ENCODE measurements at regions not wholly inside any gene's neighbourhood (a gene's known extent, or its start where the extent isn't known, plus 50 kb on each side); places are given as distances from the start of the nearest gene placed in this dataset.

DNA sequence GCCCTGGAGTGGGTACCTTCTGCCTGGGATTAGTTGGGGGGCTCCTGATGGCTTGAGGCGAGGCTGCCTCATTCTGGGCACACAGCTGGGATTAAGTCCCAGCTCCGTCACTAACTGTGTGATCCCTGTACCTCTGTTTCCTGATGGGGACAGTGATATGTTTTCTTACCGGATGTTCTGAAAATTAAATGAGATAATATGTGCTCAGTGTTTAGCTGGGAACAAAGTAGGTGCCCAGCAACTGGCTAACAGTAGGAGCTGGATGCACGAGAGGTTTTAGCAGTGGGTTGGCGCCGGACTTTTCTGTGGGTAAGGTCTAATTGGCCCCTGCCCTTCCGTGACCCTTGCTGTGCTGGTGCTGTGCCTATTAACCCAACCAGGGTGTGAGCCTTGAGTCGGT lies 203.4 kb downstream of the URI1 start:
- Histone ChIP-seq H3K27ac (no peak overlapping the region), H3K4me3 (no peak overlapping the region), H3K9me3 (no peaks in the 10 kb centered on the region), H3K4me1 (no peaks in the 10 kb centered on the region), H3K27me3 (peaks cover 0 to 15% (median 0%) of the 10 kb centered on the region in 9 donors), H3K36me3 (no peaks in the 10 kb centered on the region)
- intact Hi-C loops (cut with DNase I), result no loop called here
- WGBS, 4 donors, result 77 to 85% (median 82%) methylated on average over 8 of the region's 8 CpGs
- TF ChIP-seq, protein P1, sequence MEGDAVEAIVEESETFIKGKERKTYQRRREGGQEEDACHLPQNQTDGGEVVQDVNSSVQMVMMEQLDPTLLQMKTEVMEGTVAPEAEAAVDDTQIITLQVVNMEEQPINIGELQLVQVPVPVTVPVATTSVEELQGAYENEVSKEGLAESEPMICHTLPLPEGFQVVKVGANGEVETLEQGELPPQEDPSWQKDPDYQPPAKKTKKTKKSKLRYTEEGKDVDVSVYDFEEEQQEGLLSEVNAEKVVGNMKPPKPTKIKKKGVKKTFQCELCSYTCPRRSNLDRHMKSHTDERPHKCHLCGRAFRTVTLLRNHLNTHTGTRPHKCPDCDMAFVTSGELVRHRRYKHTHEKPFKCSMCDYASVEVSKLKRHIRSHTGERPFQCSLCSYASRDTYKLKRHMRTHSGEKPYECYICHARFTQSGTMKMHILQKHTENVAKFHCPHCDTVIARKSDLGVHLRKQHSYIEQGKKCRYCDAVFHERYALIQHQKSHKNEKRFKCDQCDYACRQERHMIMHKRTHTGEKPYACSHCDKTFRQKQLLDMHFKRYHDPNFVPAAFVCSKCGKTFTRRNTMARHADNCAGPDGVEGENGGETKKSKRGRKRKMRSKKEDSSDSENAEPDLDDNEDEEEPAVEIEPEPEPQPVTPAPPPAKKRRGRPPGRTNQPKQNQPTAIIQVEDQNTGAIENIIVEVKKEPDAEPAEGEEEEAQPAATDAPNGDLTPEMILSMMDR (IDR thresholded peaks at IDR 0.05), result no peak
- no peak for TF ChIP-seq POLR2A (IDR thresholded peaks at IDR 0.05)
- ATAC-seq (no peak), DNase-seq (no peak)

DNA sequence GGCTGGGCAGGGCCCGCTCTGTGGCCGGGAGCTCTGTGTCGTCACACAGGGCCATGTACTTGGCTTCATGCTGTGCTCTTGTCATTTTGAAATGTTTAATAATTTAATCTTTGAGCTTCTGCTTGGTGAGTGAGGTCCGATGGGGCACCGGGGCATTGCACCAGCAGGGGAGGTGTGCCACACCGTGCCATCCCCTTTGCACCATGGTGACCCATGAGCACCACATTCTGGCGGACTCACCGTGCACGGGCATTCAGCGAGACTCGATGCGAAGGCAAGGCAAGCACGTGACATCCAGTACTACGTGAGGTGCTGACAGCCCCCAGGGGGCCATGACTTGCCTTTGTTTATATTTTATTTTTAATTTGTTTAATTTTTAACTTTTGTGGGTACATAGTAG lies 204.3 kb downstream of the URI1 start:
- H3K36me3 ChIP-seq, result no peaks in the 10 kb centered on the region
- no peak for TF ChIP-seq POLR2A (IDR thresholded peaks at IDR 0.05)
- TF ChIP-seq, protein P1 (IDR thresholded peaks at IDR 0.05), result no peak
- ATAC-seq (no peak), DNase-seq (peak in 1 of 5 donors; percentile 53)
- WGBS, 4 donors, result 81 to 87% (median 84%) methylated on average over 14 of the region's 14 CpGs
- no peak overlapping the region for H3K4me3 ChIP-seq
- H3K27ac ChIP-seq, result no peak overlapping the region
- peaks cover 0 to 15% (median 0%) of the 10 kb centered on the region in 9 donors for H3K27me3 ChIP-seq
- no peaks in the 10 kb centered on the region for H3K9me3 ChIP-seq
- intact Hi-C loops (cut with DNase I), result no loop called here
- H3K4me1 ChIP-seq, result no peaks in the 10 kb centered on the region

DNA sequence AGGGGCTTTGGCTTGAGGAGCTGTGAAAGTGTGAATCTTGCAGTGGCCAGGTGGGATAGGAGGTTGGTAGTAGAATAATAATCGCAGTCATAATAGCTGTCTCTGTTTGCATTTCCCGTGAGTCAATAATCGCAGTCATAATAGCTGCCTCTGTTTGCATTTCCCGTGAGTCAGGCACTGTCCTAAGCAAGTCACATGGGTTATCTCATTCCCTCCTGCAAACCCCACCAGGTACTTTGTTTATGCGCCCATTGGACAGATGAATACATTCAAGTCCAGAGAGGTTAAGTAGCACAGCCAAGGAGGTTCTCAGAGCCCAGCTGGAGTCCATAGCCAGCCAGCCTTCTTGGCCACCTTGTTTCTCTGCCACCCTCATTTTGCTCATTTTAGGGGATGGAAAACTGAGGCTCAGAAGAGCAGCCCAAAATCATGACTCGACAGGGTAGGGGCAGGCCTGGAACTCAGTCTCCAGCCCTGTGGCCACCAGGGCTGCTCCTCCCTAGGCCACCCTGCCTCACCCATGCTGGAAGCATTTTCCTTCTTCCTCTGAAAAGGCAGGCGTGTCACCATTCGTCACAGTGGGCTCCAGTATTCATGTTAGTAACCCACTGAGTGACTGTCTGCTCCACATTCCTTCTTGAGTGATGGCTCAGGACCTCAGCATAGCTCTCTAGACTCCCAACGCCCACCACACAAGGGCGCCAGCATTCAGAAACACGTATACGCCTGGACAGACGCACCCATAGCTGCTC lies 206.2 kb downstream of the URI1 start:
- no peak for ATAC-seq
- intact Hi-C loops (cut with DNase I), result no loop called here
- Histone ChIP-seq H3K9me3 (no peaks in the 10 kb centered on the region), H3K4me1 (no peaks in the 10 kb centered on the region), H3K27ac (no peak overlapping the region), H3K4me3 (no peak overlapping the region), H3K27me3 (peaks cover 0 to 22% (median 0%) of the 10 kb centered on the region in 9 donors), H3K36me3 (no peaks in the 10 kb centered on the region)
- TF ChIP-seq, protein P1 (IDR thresholded peaks at IDR 0.05), result no peak
- 74 to 80% (median 76%) methylated on average over 13 of the region's 13 CpGs for WGBS, 4 donors
- no peak for DNase-seq

DNA sequence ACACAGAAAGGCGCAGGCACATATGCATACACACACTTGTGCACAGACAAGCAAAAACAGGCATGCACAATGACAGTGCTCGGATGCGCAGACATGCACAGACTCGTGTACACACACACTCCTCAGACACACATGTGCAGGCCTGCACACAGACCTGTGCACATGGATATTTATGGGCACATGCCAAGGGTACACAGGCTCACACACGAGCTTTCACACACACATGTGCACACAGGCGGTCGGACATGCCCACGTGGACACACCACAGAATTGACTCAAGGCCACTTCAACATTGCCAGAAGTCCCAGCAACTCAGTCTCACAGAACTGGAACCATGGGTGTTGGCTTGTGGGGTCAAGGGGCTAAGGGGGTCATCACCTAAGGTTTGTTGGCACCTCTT lies 206.8 kb downstream of the URI1 start:
- WGBS, 4 donors, result 80 to 93% (median 85%) methylated on average over 3 to 8 of the region's 8 CpGs
- intact Hi-C loops (cut with DNase I), result no loop called here
- H3K9me3 ChIP-seq, result no peaks in the 10 kb centered on the region

More for the DNA sequence above, 206.8 kb downstream of the URI1 start:
- DNase-seq, result peak in 1 of 5 donors; percentile 39
- Histone ChIP-seq H3K27me3 (peaks cover 0 to 22% (median 0%) of the 10 kb centered on the region in 9 donors), H3K27ac (no peak overlapping the region), H3K4me1 (no peaks in the 10 kb centered on the region), H3K36me3 (no peaks in the 10 kb centered on the region), H3K4me3 (no peak overlapping the region)
- no peak for TF ChIP-seq POLR2A (IDR thresholded peaks at IDR 0.05)
- TF ChIP-seq, protein P1 (IDR thresholded peaks at IDR 0.05), result no peak
- no peak for ATAC-seq

Data from heart left ventricle (tissue), 16 donors.